Stimulated activated CD8-positive, alpha-beta memory T cell treated with anti-CD3 and anti-CD28 coated beads, Interleukin-15, amount 100 ng/mL, for 1 hour (primary cell): ENCODE measurements at regions not wholly inside any gene's neighbourhood (a gene's known extent, or its start where the extent isn't known, plus 50 kb on each side); places are given as distances from the start of the nearest gene placed in this dataset.
"Not testable (repeated sequence)": the region's sequence is repeated elsewhere in the genome, so short reads cannot be mapped to it uniquely, and the experiment has no call there.

ENCODE experiments used
- DNase-seq: peaks from one replicate; pipeline ENCODE4 v3.0.0-alpha.2; 2020; ENCODE audit warnings: low read depth

DNA sequence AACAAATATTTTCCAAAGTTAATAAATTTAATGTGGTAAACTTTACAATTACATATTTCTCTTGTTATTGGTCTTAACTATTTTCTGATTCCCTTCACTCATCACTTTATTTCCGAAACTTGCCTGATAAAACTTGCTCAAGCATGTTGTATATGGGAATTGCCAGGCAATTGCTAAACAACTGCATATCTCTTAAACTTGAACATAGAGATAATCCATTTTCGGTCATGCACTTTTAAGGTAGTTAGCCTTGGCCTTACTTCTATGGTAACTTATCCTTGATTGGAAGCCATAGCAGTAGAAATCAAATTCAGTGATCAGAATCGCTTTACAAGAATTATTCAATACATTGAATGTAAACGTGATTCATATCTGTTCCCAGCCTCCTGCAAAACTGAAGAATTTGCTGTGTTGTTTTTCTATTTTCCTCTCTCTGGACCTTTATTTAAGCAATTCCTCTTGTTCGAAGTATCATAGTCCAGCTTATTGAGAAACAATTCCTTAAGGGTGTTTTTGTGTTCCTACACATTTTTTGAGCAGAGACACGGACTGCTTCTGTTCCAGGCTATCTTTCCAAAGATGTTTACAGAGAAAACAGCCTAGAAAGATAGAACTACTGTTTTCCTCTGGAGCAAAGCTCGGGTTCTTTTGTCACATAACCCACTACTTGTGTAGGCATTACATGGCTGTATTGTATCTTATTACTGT lies 674.3 kb downstream of the IRS1 start:
- no peak for DNase-seq

- DNase-seq: no peak
These were observed 675.0 kb downstream of the IRS1 start for GRCh38 chr2:226124548-226125011.

- no peak for DNase-seq
These were observed 676.3 kb downstream of the IRS1 start for GRCh38 chr2:226123300-226123699.

GRCh38 chr2:226122041-226122440 lies 677.6 kb downstream of the IRS1 start:
- DNase-seq: no peak

DNA sequence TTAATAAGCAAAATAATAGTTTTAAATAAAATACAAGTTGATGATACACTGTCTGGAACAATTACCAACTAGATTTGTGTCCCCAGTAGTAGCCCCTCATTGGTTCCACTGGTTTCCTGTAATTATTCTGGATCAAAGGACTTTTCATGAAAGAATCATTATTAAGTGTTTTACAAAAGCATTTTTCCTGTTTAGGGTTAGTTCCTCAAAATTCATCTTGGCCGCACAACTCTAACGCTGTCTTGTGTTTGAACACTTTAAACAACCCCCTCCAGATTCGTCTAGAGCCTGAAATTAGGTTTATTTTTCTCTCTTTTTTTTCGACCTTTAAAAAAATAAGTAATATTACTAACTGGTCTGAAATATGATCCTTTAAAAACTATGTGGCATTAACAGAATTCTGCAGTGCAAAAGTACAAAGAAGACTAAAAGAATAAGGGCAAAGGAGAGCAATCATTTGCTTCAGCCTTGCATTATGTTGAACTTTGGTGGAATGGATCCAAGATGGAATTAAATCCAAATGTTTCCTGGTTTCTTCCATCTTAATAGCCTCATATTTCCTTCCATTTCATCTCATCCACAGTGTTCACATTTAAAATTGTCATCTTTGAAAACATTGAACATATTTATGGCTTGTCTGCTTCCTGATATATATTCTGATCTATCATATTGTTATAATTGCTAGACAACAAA lies 678.4 kb downstream of the IRS1 start:
- no peak for DNase-seq

- DNase-seq: no peak
These were observed 680.9 kb downstream of the IRS1 start for GRCh38 chr2:226118471-226119429.

- DNase-seq: no peak
These were observed 682.0 kb downstream of the IRS1 start for GRCh38 chr2:226117510-226118065.

GRCh38 chr2:226116346-226116745 lies 683.3 kb downstream of the IRS1 start:
- no peak for DNase-seq

DNA sequence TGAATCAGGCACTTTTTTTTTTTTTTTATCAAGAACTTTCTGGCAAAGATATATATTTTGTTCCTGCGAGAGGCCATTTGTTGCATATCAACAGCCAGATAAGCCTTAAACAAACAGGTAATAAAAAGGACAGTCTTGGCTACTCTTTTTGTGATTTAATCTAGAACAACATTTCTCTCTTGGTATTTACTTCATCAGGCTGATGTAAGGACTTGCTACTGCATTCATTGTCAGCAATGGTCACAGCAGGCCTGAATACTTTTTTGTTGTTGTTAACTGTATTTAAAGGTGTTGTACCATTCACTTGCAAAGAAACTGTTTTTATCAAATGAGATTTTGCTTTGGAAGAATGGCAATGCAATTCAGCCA lies 683.8 kb downstream of the IRS1 start:
- no peak for DNase-seq

DNA sequence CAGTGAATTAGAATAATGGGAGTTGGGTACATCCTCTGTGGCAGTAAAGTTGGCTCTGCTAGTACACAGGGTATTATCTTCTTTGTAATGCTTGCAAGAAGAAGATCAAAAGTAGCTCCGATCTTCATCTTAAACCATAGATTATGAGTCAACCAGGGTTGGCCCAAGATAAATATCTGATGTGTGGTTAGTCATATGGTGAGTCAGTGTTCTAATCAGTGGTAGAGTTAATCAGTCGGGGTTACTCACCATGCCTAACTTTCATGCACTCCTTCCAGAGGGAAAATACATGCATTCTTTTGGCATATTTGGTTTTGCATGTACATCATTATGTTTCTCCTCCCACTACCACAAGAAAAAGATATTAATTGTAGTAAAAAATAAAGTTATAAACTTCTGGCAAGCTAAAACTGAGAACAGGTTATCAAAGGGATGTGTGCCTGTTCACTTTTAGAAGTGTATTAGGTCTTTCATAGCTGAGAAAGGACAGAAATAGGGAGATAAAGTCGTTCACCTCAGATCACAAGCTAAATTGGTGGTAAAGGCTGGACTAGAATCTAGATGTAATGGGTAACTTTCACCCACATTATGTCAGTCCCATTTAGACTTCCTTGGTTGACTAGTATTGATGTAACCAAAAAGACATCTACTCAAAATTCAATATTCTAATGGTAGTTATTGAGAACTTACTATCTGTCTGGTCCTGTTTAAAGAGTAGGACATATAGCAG lies 684.4 kb downstream of the IRS1 start:
- no peak for DNase-seq

GRCh38 chr2:226114436-226114835 lies 685.2 kb downstream of the IRS1 start:
- no peak for DNase-seq

- DNase-seq: no peak
These were observed 699.6 kb downstream of the NYAP2 start for GRCh38 chr2:226098861-226099745.

- no peak for DNase-seq
These were observed 695.5 kb downstream of the NYAP2 start for GRCh38 chr2:226095058-226095457.

DNA sequence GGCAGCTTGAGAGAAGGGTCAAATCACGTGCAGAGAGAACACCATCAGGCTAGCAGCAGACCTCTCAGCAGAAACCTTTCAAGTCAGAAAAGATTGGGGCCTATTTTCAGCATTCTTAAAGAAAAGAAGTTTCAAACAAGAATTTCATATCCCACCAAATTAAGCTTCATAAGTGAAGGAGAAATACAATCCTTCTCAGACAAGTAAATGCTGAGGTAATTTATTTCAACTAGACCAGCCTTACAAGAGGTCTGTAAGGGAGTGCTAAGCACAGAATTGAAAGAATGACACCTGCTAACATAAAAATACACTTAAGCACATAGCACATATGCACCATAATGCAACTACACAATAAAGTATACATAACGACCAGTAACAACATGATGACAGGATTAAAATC lies 693.9 kb downstream of the NYAP2 start:
- DNase-seq: no peak

DNA sequence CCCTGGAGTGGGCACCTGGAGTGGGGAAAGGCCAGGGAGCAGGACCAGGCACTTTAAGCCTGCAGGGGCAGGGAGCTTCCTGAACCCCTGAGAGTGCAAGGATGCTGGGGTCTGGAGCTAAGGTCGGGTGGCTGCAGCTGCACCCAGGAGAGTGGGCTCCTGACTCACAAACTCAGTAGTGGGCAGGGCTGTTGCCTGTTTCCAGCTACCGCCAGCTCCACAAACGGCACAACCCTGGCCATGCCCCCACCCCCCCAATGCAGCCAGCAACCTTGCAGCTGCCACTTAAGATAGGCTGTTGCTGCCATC lies 688.8 kb downstream of the NYAP2 start:
- DNase-seq: no peak

DNA sequence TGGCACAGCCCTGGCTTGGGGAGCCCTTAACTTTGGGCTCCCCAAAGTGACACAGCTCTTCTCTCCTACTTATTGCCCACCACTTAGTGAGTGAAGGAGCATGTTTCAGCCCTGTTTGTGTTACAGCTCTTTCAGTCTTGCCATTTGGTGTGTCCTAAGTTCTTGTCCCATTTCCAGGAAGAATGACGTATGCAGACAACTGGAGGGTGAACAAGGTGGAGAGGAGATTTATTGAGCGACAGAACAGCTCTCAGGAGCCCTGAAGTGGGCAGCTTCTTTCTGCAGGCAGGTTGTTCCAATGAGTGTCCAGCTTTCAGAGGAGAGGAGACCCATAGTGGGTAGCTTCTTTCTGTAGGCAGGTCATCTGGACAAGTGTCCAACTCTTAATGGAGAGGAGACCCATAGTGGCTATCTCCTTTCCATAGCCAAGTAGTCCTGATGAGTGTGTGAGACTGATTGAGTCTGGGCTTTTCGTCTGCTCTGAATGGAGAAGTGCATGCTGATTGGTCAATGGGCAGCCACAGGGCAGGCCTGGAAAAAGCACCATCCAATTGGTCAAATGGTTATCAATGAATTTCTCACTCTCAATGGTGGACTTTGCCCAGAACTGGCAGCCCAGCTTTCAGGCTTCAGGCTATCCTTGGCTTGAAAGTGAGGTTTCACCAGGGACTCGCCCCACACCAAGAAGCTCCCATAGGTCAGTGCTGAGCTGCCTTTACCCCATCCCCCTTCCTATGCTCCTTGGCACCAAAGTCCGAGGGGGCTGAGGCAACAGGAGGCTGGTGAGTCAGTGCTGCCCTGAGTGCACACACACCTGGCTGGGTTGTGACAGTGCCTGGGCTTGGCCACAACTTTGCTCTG lies 688.2 kb downstream of the NYAP2 start:
- no peak for DNase-seq

GRCh38 chr2:226087051-226087450 lies 687.5 kb downstream of the NYAP2 start:
- DNase-seq: no peak

- DNase-seq: no peak
These were observed 686.7 kb downstream of the NYAP2 start for GRCh38 chr2:226086190-226086589.

DNA sequence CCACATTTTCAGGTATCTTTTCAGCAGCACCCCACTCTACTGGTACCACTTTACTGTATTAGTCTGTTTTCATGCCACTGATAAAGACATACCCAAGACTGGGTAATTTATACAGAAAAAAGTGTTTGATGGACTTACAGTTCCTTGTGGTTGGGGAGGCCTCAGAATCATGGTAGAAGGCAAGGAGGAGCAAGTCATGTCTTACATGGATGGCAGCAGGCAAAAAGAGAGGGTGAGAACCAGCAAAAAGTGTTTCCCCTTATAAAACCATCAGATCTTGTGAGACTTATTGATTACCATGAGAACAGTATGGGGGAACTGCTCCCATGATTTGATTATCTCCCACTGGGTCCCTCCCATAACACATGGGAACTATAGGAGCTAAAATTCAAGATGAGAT lies 685.9 kb downstream of the NYAP2 start:
- not testable (repeated sequence) for DNase-seq

- no peak for DNase-seq
These were observed 680.8 kb downstream of the NYAP2 start for GRCh38 chr2:226080334-226080733.
